ENCODE measurements at regions not wholly inside any gene's neighbourhood (a gene's known extent, or its start where the extent isn't known, plus 50 kb on each side); places are given as distances from the start of the nearest gene placed in this dataset.

GRCh38 chr6:81816380-81816779 lies 63.9 kb upstream of the TENT5A start:
- no peaks in the 10 kb centered on the region for H3K79me2 ChIP-seq (ENCODE audit: low read depth)
- H4K20me1 ChIP-seq (ENCODE audit: low read depth): no peaks in the 10 kb centered on the region
- H3K36me3 ChIP-seq: no peaks in the 10 kb centered on the region
- H3F3A ChIP-seq (ENCODE audit: low read depth): no peaks in the 10 kb centered on the region
- no peak overlapping the region for H3K27ac Mint-ChIP-seq
- no peak overlapping the region for H3K27ac ChIP-seq
- no peaks in the 10 kb centered on the region for H3K36me3 Mint-ChIP-seq
- H3K4me3 ChIP-seq: no peak overlapping the region
- H3K9ac ChIP-seq: no peak overlapping the region
- peaks cover 9% of the 10 kb centered on the region for H3K4me1 Mint-ChIP-seq
- no peaks in the 10 kb centered on the region for H3K27me3 ChIP-seq
- peaks cover 2% of the 10 kb centered on the region for H3K27me3 Mint-ChIP-seq (ENCODE audit: insufficient read depth, low read depth)
- DNase-seq (ENCODE audit: low spot score): no peak
- no peak overlapping the region for H2AFZ ChIP-seq (replicated peaks)
- no peak overlapping the region for H3K4me2 ChIP-seq
- no peaks in the 10 kb centered on the region for H3K9me3 Mint-ChIP-seq
- TF ChIP-seq, protein P1, sequence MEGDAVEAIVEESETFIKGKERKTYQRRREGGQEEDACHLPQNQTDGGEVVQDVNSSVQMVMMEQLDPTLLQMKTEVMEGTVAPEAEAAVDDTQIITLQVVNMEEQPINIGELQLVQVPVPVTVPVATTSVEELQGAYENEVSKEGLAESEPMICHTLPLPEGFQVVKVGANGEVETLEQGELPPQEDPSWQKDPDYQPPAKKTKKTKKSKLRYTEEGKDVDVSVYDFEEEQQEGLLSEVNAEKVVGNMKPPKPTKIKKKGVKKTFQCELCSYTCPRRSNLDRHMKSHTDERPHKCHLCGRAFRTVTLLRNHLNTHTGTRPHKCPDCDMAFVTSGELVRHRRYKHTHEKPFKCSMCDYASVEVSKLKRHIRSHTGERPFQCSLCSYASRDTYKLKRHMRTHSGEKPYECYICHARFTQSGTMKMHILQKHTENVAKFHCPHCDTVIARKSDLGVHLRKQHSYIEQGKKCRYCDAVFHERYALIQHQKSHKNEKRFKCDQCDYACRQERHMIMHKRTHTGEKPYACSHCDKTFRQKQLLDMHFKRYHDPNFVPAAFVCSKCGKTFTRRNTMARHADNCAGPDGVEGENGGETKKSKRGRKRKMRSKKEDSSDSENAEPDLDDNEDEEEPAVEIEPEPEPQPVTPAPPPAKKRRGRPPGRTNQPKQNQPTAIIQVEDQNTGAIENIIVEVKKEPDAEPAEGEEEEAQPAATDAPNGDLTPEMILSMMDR (IDR thresholded peaks at IDR 0.05): no peak
- TF ChIP-seq EZH2 (IDR thresholded peaks at IDR 0.05): no peak
- TF ChIP-seq EZH2phosphoT487 (IDR thresholded peaks at IDR 0.05): no peak
- H3K4me3 Mint-ChIP-seq: no peak overlapping the region
- H3K4me1 ChIP-seq: peaks cover 9% of the 10 kb centered on the region
- H3K9me3 ChIP-seq (ENCODE audit: low read depth): no peaks in the 10 kb centered on the region

GRCh38 chr6:81814370-81815076 lies 62.0 kb upstream of the TENT5A start:
- no peak overlapping the region for H3K27ac Mint-ChIP-seq

GRCh38 chr6:81813305-81813704 lies 60.8 kb upstream of the TENT5A start:
- H3K9me3 Mint-ChIP-seq: no peaks in the 10 kb centered on the region
- no peak for DNase-seq (ENCODE audit: low spot score)
- Histone ChIP-seq H3K9me3 (ENCODE audit: low read depth) (no peaks in the 10 kb centered on the region), H3K4me1 (peaks cover 9% of the 10 kb centered on the region), H4K20me1 (ENCODE audit: low read depth) (no peaks in the 10 kb centered on the region), H3K4me3 (no peak overlapping the region), H3F3A (ENCODE audit: low read depth) (no peaks in the 10 kb centered on the region), H3K27ac (no peak overlapping the region), H2AFZ (replicated peaks) (no peak overlapping the region), H3K4me2 (no peak overlapping the region), H3K27me3 (no peaks in the 10 kb centered on the region), H3K79me2 (ENCODE audit: low read depth) (no peaks in the 10 kb centered on the region), H3K9ac (no peak overlapping the region), H3K36me3 (no peaks in the 10 kb centered on the region)
- H3K4me1 Mint-ChIP-seq: peaks cover 9% of the 10 kb centered on the region
- no peak overlapping the region for H3K4me3 Mint-ChIP-seq
- H3K27ac Mint-ChIP-seq: no peak overlapping the region
- peaks cover 2% of the 10 kb centered on the region for H3K27me3 Mint-ChIP-seq (ENCODE audit: insufficient read depth, low read depth)
- TF ChIP-seq, protein P1 (IDR thresholded peaks at IDR 0.05): no peak
- no peak for TF ChIP-seq EZH2 (IDR thresholded peaks at IDR 0.05)
- TF ChIP-seq EZH2phosphoT487 (IDR thresholded peaks at IDR 0.05): no peak
- no peaks in the 10 kb centered on the region for H3K36me3 Mint-ChIP-seq

More at GRCh38 chr6:81814370-81815076, 62.0 kb upstream of the TENT5A start:
- no peak overlapping the region for H3K4me2 ChIP-seq
- no peak overlapping the region for H3K27ac ChIP-seq
- H3K9me3 Mint-ChIP-seq: no peaks in the 10 kb centered on the region
- no peak for DNase-seq (ENCODE audit: low spot score)
- no peaks in the 10 kb centered on the region for H3K27me3 ChIP-seq
- H3K4me1 Mint-ChIP-seq: peaks cover 9% of the 10 kb centered on the region
- H3K4me3 Mint-ChIP-seq: no peak overlapping the region
- H3K4me3 ChIP-seq: no peak overlapping the region
- H3K27me3 Mint-ChIP-seq (ENCODE audit: insufficient read depth, low read depth): peaks cover 2% of the 10 kb centered on the region
- no peaks in the 10 kb centered on the region for H4K20me1 ChIP-seq (ENCODE audit: low read depth)
- no peak overlapping the region for H3K9ac ChIP-seq
- no peaks in the 10 kb centered on the region for H3K9me3 ChIP-seq (ENCODE audit: low read depth)
- no peaks in the 10 kb centered on the region for H3K36me3 Mint-ChIP-seq
- no peak overlapping the region for H2AFZ ChIP-seq (replicated peaks)
- peaks cover 9% of the 10 kb centered on the region for H3K4me1 ChIP-seq
- H3F3A ChIP-seq (ENCODE audit: low read depth): no peaks in the 10 kb centered on the region
- no peaks in the 10 kb centered on the region for H3K36me3 ChIP-seq
- TF ChIP-seq EZH2 (IDR thresholded peaks at IDR 0.05) (no peak), EZH2phosphoT487 (IDR thresholded peaks at IDR 0.05) (no peak)
- TF ChIP-seq, protein P1 (IDR thresholded peaks at IDR 0.05): no peak
- H3K79me2 ChIP-seq (ENCODE audit: low read depth): no peaks in the 10 kb centered on the region

Measured in neural progenitor cell (in vitro differentiated cells).